ENCODE measurements at regions not wholly inside any gene's neighbourhood (a gene's known extent, or its start where the extent isn't known, plus 50 kb on each side); places are given as distances from the start of the nearest gene placed in this dataset.

DNA sequence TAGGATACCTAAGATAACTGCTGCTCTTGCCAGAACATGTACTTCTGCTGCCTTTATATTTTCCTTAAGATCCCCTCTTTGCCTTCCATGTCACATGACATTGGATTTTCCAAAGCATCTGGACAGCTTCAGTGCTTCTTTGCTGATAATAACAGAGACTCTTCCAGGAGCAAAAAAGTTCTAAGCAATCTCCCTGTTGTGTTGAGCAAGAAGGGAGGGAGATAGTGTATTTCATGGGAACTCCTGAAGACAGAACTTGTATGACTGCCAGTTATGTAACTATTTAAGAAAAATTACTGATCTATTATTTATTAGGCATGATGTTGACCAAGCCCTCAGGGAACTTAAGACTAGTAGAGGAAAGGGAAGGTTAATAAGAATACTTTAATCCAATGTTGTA is 454.7 kb downstream of the SPATA31D1 start:
- TF ChIP-seq FOXP2 (optimal IDR thresholded peaks at IDR 0.05; ENCODE audit: borderline replicate concordance, extremely low read depth, extremely low read length, insufficient read depth) (no peak), SIN3A (IDR thresholded peaks at IDR 0.05; ENCODE audit: borderline replicate concordance, insufficient read depth, low read length) (no peak), POLR2AphosphoS5 (IDR thresholded peaks at IDR 0.05; ENCODE audit: low read depth, low read length) (no peak), TAF1 (IDR thresholded peaks at IDR 0.05; ENCODE audit: borderline replicate concordance, insufficient read depth, low read length) (no peak)
- TF ChIP-seq, protein P1, sequence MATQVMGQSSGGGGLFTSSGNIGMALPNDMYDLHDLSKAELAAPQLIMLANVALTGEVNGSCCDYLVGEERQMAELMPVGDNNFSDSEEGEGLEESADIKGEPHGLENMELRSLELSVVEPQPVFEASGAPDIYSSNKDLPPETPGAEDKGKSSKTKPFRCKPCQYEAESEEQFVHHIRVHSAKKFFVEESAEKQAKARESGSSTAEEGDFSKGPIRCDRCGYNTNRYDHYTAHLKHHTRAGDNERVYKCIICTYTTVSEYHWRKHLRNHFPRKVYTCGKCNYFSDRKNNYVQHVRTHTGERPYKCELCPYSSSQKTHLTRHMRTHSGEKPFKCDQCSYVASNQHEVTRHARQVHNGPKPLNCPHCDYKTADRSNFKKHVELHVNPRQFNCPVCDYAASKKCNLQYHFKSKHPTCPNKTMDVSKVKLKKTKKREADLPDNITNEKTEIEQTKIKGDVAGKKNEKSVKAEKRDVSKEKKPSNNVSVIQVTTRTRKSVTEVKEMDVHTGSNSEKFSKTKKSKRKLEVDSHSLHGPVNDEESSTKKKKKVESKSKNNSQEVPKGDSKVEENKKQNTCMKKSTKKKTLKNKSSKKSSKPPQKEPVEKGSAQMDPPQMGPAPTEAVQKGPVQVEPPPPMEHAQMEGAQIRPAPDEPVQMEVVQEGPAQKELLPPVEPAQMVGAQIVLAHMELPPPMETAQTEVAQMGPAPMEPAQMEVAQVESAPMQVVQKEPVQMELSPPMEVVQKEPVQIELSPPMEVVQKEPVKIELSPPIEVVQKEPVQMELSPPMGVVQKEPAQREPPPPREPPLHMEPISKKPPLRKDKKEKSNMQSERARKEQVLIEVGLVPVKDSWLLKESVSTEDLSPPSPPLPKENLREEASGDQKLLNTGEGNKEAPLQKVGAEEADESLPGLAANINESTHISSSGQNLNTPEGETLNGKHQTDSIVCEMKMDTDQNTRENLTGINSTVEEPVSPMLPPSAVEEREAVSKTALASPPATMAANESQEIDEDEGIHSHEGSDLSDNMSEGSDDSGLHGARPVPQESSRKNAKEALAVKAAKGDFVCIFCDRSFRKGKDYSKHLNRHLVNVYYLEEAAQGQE (IDR thresholded peaks at IDR 0.05; ENCODE audit: insufficient read depth in 1 of 2, low read depth in 2 of 2, low read length in 2 of 2) = no peak

DNA sequence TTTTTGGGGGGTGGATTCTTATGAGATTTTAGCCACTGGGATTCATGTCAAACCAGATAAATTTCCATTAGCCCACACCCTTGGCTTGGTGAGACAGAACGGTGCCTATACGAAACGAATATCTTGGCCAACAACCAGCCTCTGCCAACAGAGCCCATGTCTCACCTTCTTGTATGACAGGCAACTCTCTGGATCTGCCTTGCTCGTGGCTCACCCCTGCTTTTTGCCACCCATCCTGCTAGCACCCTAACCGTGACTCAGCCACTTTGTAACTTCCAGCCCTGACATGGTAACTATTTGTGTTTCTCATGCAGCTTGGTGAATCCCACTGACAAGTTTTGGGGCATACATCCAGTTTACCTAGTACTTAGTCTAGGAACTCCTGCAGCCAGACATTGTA is 457.0 kb downstream of the SPATA31D1 start:
- TF ChIP-seq POLR2AphosphoS5 (IDR thresholded peaks at IDR 0.05; ENCODE audit: low read depth, low read length) (no peak), FOXP2 (optimal IDR thresholded peaks at IDR 0.05; ENCODE audit: borderline replicate concordance, extremely low read depth, extremely low read length, insufficient read depth) (no peak), TAF1 (IDR thresholded peaks at IDR 0.05; ENCODE audit: borderline replicate concordance, insufficient read depth, low read length) (no peak), SIN3A (IDR thresholded peaks at IDR 0.05; ENCODE audit: borderline replicate concordance, insufficient read depth, low read length) (no peak)
- TF ChIP-seq, protein P1 (IDR thresholded peaks at IDR 0.05; ENCODE audit: insufficient read depth in 1 of 2, low read depth in 2 of 2, low read length in 2 of 2) = no peak

GRCh38 chr9:82447343-82447742 is 458.8 kb downstream of the SPATA31D1 start:
- no peak for TF ChIP-seq SIN3A (IDR thresholded peaks at IDR 0.05; ENCODE audit: borderline replicate concordance, insufficient read depth, low read length)
- TF ChIP-seq POLR2AphosphoS5 (IDR thresholded peaks at IDR 0.05; ENCODE audit: low read depth, low read length) = no peak
- no peak for TF ChIP-seq FOXP2 (optimal IDR thresholded peaks at IDR 0.05; ENCODE audit: borderline replicate concordance, extremely low read depth, extremely low read length, insufficient read depth)
- TF ChIP-seq TAF1 (IDR thresholded peaks at IDR 0.05; ENCODE audit: borderline replicate concordance, insufficient read depth, low read length) = no peak

DNA sequence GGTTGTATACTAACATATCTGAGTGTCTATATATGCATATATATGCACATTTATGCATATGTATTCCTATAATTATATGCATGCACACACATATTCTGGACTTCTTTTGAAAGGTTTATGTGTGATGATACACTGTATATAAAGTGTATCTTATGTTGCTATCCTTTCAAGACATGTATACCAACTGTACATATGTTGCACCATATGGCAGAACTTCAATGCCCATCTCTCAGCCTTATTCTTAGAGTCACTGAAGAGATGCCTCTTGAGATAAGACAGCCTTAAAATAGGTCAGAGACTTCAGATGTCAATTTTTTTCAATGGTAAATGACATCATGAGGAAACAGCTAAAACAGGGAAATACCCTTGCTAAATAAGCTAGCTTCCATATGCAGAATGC is 461.4 kb downstream of the SPATA31D1 start:
- TF ChIP-seq FOXP2 (optimal IDR thresholded peaks at IDR 0.05; ENCODE audit: borderline replicate concordance, extremely low read depth, extremely low read length, insufficient read depth) (no peak), SIN3A (IDR thresholded peaks at IDR 0.05; ENCODE audit: borderline replicate concordance, insufficient read depth, low read length) (no peak), POLR2AphosphoS5 (IDR thresholded peaks at IDR 0.05; ENCODE audit: low read depth, low read length) (no peak), TAF1 (IDR thresholded peaks at IDR 0.05; ENCODE audit: borderline replicate concordance, insufficient read depth, low read length) (no peak)
- TF ChIP-seq, protein P1 (IDR thresholded peaks at IDR 0.05; ENCODE audit: insufficient read depth in 1 of 2, low read depth in 2 of 2, low read length in 2 of 2) = no peak

DNA sequence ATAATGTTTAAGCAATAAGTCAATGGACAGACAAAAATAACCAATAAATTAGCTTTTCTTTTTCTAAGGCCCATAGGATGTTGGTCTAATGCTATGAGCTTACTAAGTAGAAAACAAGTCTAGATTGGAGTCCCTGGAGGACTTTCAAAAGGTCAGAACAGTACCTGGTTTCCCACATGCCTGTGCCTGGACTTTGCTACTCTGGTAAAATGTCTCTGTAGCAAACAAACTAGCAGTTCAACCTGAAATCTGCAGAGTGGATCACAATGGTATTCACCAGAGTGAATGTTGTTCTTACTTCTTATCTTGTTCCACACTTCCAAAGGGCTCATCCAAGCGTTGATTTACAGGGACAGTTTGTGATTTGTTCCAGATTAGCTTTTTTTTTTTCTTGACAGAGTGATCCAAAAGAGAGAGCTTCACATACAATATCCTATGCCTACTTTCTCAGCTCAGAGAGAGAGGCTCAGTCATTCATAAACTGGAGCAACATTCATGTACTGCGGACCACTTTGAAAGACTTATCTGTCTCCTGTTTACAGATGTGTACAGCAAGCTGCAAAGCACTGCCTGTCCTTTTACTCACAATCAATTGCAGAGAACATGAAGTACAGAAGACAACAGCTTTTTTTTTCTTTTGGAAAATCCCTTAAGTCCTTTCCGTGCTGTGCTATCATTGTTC is 466.1 kb downstream of the SPATA31D1 start:
- TF ChIP-seq FOXP2 (optimal IDR thresholded peaks at IDR 0.05; ENCODE audit: borderline replicate concordance, extremely low read depth, extremely low read length, insufficient read depth) (no peak), TAF1 (IDR thresholded peaks at IDR 0.05; ENCODE audit: borderline replicate concordance, insufficient read depth, low read length) (no peak), SIN3A (IDR thresholded peaks at IDR 0.05; ENCODE audit: borderline replicate concordance, insufficient read depth, low read length) (no peak), POLR2AphosphoS5 (IDR thresholded peaks at IDR 0.05; ENCODE audit: low read depth, low read length) (no peak)
- TF ChIP-seq, protein P1 (IDR thresholded peaks at IDR 0.05; ENCODE audit: insufficient read depth in 1 of 2, low read depth in 2 of 2, low read length in 2 of 2) = no peak

All from PFSK-1 (cell line).